Retinal pigment epithelial cell (primary cell): ENCODE measurements at regions not wholly inside any gene's neighbourhood (a gene's known extent, or its start where the extent isn't known, plus 50 kb on each side); places are given as distances from the start of the nearest gene placed in this dataset.

ENCODE experiments used
- DNase-seq: peaks from one replicate; pipeline ENCODE4 v3.0.0-alpha.2; 2010; ENCODE audit warnings: low read depth
- H3K4me3 ChIP-seq: 2 replicates; pipeline ENCODE4 v1.5.1; 2011; ENCODE audit warnings: mild to moderate bottlenecking, low read length, control low read depth, moderate library complexity
- TF ChIP-seq, protein P1 (sequence below): conservative IDR thresholded peaks from 2 replicates; pipeline ENCODE4 v1.5.1; 2011; ENCODE audit warnings: low read depth, low read length, control low read depth, inconsistent platforms

DNA sequence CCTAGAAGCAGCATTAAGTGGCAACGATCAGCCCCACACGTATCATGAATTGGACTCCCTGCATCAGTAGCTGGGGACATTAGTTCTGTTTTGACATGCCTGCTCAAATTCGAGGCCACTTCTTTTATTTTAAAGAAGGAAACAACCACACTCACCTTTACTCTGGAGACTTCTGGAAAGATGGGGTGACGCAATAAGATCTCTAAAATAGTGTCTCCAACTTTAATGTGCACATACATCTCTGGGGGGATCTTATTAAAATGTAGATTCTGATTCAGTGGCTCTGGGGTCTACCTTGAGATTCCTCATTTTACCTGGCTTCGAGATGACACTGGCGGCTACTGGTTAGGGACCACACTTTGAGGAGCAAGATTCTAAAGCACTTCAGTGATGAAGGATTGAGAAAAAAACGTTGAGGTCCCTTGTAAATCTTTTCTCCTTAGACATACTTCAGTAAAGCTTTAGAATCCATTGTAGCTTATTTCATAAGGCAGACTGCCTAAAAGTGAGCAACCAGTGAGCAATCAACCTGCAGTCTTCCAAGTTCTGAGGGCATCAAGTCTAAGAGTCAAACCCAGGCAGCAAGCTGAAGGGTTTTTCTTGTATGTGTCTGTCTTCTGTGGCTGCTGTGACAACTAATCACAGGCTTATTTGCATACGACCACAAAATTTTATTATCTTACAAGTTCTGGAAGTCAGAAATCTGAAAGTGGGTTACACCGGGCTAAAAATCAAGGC is 718.6 kb upstream of the TBX3 start:
- no peak overlapping the region for H3K4me3 ChIP-seq
- TF ChIP-seq, protein P1, sequence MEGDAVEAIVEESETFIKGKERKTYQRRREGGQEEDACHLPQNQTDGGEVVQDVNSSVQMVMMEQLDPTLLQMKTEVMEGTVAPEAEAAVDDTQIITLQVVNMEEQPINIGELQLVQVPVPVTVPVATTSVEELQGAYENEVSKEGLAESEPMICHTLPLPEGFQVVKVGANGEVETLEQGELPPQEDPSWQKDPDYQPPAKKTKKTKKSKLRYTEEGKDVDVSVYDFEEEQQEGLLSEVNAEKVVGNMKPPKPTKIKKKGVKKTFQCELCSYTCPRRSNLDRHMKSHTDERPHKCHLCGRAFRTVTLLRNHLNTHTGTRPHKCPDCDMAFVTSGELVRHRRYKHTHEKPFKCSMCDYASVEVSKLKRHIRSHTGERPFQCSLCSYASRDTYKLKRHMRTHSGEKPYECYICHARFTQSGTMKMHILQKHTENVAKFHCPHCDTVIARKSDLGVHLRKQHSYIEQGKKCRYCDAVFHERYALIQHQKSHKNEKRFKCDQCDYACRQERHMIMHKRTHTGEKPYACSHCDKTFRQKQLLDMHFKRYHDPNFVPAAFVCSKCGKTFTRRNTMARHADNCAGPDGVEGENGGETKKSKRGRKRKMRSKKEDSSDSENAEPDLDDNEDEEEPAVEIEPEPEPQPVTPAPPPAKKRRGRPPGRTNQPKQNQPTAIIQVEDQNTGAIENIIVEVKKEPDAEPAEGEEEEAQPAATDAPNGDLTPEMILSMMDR: no peak
- no peak for DNase-seq

DNA sequence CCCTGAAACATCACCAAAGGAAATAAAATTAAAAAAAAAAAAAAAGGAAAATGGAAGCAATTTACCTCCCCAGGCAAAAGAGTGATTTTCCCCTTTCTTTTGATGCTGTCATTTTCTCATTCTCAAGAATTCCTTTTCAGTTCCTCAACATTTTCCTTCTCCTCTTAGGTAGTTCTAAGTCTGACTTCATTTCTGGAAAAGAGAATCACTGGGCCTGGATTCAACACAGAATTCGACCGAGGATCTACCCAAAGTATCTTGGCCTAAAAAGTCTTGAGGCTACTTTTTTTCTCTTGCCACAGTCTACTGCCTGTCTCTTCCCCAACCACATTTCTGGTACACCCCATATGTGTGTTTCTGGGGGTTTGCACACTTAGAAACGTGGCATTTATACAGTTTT is 717.8 kb upstream of the TBX3 start:
- no peak for DNase-seq
- TF ChIP-seq, protein P1: no peak
- no peak overlapping the region for H3K4me3 ChIP-seq

DNA sequence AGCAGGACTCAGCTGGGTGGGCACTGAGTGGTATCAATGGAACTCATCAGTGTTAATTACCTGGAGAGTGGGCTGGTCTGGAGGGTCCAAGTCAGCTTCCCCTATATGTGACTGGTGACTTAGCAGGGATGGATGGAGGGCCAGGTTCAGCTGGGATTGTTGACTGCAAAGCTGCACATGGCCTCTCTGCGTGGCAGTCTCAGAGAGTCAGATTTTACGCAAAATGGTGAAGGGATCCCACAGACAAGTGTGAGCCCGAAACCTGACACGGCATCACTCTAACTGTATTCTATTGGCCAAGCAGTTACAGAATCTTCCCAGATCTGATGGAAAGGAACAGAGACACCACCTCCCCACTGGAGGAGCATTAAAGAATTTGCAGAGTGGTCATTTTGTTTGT is 716.0 kb upstream of the TBX3 start:
- TF ChIP-seq, protein P1: no peak
- no peak overlapping the region for H3K4me3 ChIP-seq
- no peak for DNase-seq

- no peak for DNase-seq
- TF ChIP-seq, protein P1: no peak
Measured at GRCh38 chr12:115398311-115398781, 714.4 kb upstream of the TBX3 start.

DNA sequence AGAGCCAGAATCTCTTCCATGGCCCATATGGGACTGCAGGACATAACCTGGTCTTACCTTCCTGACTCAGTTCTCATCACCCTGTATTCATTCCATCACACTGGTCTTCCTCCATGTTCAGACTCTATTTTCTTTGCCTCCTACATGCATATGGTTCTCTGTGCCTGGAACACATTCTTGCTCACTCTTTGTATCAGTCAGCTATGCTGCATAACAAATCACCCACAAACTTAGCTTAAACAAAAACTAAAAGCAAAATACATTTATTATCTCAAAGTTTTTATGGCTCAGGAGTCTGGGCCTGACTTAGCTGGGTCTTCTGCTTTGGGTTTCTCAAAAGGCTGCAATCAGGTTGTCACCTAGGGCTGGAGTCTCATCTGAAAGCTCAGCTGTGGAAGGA is 712.6 kb upstream of the TBX3 start:
- no peak for DNase-seq
- TF ChIP-seq, protein P1: no peak
- no peak overlapping the region for H3K4me3 ChIP-seq

More at GRCh38 chr12:115398311-115398781, 714.4 kb upstream of the TBX3 start:
- no peak overlapping the region for H3K4me3 ChIP-seq

- TF ChIP-seq, protein P1: no peak
- no peak for DNase-seq
- H3K4me3 ChIP-seq: no peak overlapping the region
Measured at GRCh38 chr12:115394496-115395220, 710.7 kb upstream of the TBX3 start.
